AG09319 (cell line): ENCODE measurements at regions not wholly inside any gene's neighbourhood (a gene's known extent, or its start where the extent isn't known, plus 50 kb on each side); places are given as distances from the start of the nearest gene placed in this dataset.
"Not testable (repeated sequence)": the region's sequence is repeated elsewhere in the genome, so short reads cannot be mapped to it uniquely, and the experiment has no call there.

ENCODE experiments used
- DNase-seq: peaks from one replicate; pipeline ENCODE4 v3.0.0-alpha.2; 2010; ENCODE audit warnings: low read depth; ENCODE audit errors: extremely low read depth
- CTCF ChIP-seq: IDR thresholded peaks from 2 replicates; pipeline ENCODE4 v1.5.1; 2011; ENCODE audit warnings: low read depth, mild to moderate bottlenecking, inconsistent platforms, low read length, moderate library complexity

DNA sequence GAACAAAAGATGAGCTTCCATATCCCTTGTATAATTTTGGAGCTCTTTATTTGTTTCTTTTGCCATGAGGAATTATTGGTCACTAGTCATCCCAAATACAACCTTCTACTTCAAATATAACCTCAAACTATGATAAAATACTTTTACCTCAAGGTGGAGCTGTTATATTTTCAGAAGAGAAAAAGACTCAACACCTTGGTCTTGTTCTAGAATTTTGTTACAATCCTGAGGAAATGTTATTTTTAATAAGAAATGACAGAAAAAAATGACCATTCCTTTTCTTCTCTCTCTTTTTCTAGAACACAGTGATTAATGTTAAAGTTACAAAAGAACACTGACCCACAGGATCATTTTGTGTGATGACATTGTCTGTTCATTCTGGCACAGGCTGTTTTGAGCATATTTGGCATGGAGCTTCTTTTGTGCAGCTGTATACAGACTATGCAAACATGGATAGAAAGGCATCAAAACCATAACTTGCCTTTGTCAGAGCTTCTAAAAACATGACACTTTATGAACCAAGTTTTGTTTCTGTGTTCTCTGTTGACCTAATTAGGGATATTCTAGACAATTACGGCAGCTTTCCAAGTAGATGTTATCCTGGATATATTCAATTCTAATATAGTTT lies 159.6 kb upstream of the CTSO start:
- TF ChIP-seq CTCF = no peak
- no peak for DNase-seq

DNA sequence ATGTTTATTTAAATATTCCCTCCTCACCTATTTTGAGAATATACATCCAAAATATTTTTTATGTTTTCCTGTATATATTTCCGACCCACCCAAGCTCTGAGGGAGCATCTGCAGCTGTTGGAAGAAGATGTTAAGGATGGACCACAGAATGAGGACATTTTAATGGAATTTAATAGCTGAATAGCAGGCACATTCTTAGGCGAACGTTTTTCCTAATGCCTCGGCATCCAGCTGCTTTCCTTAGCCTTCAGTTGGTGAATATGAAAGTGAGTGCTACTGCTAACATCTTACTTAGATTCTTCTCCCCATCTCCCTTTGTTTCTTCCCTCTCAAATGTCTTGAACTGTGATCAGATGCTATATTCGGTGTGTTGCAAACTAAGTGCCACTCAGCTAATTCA lies 158.0 kb upstream of the CTSO start:
- TF ChIP-seq CTCF = no peak
- DNase-seq = no peak

- no peak for DNase-seq
- TF ChIP-seq CTCF = no peak; the same call in 1 of the 2 replicates
Observed at GRCh38 chr4:156109943-156110900, 156.6 kb upstream of the CTSO start.

GRCh38 chr4:156109087-156109486 lies 155.4 kb upstream of the CTSO start:
- DNase-seq = not testable (repeated sequence)

- no peak for DNase-seq
- TF ChIP-seq CTCF = no peak
Observed at GRCh38 chr4:156103311-156103710, 149.6 kb upstream of the CTSO start.

GRCh38 chr4:156102411-156102810 lies 148.7 kb upstream of the CTSO start:
- no peak for TF ChIP-seq CTCF
- DNase-seq = no peak

- no peak for DNase-seq
- no peak for TF ChIP-seq CTCF
Observed at GRCh38 chr4:156101571-156101970, 147.9 kb upstream of the CTSO start.
